ENCODE measurements at regions not wholly inside any gene's neighbourhood (a gene's known extent, or its start where the extent isn't known, plus 50 kb on each side); places are given as distances from the start of the nearest gene placed in this dataset.

- no peak overlapping the region for H3K4me3 ChIP-seq (ENCODE audit: low read depth, low read length)
- TF ChIP-seq CTCF (IDR thresholded peaks at IDR 0.05; ENCODE audit: borderline replicate concordance, insufficient read depth, low read depth, low read length): no peak
Measured at GRCh38 chr18:10067670-10068659, 154.1 kb downstream of the VAPA start.

GRCh38 chr18:10068766-10069567 is 155.2 kb downstream of the VAPA start:
- no peak overlapping the region for H3K4me3 ChIP-seq (ENCODE audit: low read depth, low read length)
- no peak for TF ChIP-seq CTCF (IDR thresholded peaks at IDR 0.05; ENCODE audit: borderline replicate concordance, insufficient read depth, low read depth, low read length)

- no peak for TF ChIP-seq CTCF (IDR thresholded peaks at IDR 0.05; ENCODE audit: borderline replicate concordance, insufficient read depth, low read depth, low read length)
- no peak overlapping the region for H3K4me3 ChIP-seq (ENCODE audit: low read depth, low read length)
Measured at GRCh38 chr18:10070561-10071000, 156.8 kb downstream of the VAPA start.

- no peak overlapping the region for H3K4me3 ChIP-seq (ENCODE audit: low read depth, low read length)
- TF ChIP-seq CTCF (IDR thresholded peaks at IDR 0.05; ENCODE audit: borderline replicate concordance, insufficient read depth, low read depth, low read length): no peak
Measured at GRCh38 chr18:10072671-10073175, 158.9 kb downstream of the VAPA start.

- no peak overlapping the region for H3K4me3 ChIP-seq (ENCODE audit: low read depth, low read length)
- TF ChIP-seq CTCF (IDR thresholded peaks at IDR 0.05; ENCODE audit: borderline replicate concordance, insufficient read depth, low read depth, low read length): no peak
Measured at GRCh38 chr18:10074110-10074509, 160.3 kb downstream of the VAPA start.

GRCh38 chr18:10074728-10075127 is 160.9 kb downstream of the VAPA start:
- no peak for TF ChIP-seq CTCF (IDR thresholded peaks at IDR 0.05; ENCODE audit: borderline replicate concordance, insufficient read depth, low read depth, low read length)
- H3K4me3 ChIP-seq (ENCODE audit: low read depth, low read length): no peak overlapping the region
